ENCODE measurements at regions not wholly inside any gene's neighbourhood (a gene's known extent, or its start where the extent isn't known, plus 50 kb on each side); places are given as distances from the start of the nearest gene placed in this dataset.
"Not testable (repeated sequence)": the region's sequence is repeated elsewhere in the genome, so short reads cannot be mapped to it uniquely, and the experiment has no call there.

DNA sequence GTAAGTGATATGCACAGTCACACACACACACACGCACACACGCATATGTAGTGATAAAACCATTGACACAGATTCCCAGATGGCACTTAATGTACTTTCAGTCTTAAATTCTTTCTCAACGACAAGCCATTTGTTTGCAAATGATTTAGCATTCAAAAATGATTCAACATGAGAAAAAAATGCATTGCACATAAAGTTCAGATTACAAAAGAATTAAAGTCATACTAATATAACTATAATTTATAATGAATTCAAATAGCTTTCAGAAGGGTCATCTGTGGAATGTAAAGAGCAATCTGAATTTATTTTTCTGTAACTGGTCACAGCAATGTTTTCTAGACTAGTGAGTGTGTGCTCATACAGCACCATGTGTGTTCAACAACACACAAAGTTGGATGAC is 521.6 kb upstream of the ZNF337 start:
- Histone ChIP-seq H3K4me3 (no peak overlapping the region), H3K36me3 (no peaks in the 10 kb centered on the region), H3K27me3 (no peaks in the 10 kb centered on the region), H3K27ac (replicated peaks in 1 of 4) (no peak overlapping the region), H3K9me3 (no peaks in the 10 kb centered on the region), H3K4me1 (no peaks in the 10 kb centered on the region)
- intact Hi-C loops (cut with DNase I) = no loop called here
- TF ChIP-seq POLR2AphosphoS5 (IDR thresholded peaks at IDR 0.05) (no peak), POLR2A (IDR thresholded peaks at IDR 0.05; ENCODE audit: low read depth) (no peak), EP300 (IDR thresholded peaks at IDR 0.05) (no peak)
- TF ChIP-seq, protein P1, sequence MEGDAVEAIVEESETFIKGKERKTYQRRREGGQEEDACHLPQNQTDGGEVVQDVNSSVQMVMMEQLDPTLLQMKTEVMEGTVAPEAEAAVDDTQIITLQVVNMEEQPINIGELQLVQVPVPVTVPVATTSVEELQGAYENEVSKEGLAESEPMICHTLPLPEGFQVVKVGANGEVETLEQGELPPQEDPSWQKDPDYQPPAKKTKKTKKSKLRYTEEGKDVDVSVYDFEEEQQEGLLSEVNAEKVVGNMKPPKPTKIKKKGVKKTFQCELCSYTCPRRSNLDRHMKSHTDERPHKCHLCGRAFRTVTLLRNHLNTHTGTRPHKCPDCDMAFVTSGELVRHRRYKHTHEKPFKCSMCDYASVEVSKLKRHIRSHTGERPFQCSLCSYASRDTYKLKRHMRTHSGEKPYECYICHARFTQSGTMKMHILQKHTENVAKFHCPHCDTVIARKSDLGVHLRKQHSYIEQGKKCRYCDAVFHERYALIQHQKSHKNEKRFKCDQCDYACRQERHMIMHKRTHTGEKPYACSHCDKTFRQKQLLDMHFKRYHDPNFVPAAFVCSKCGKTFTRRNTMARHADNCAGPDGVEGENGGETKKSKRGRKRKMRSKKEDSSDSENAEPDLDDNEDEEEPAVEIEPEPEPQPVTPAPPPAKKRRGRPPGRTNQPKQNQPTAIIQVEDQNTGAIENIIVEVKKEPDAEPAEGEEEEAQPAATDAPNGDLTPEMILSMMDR (IDR thresholded peaks at IDR 0.05) = no peak
- WGBS = 69% methylated on average over 3 of the region's 3 CpGs
- DNase-seq (ENCODE audit: extremely low spot score) = no peak

DNA sequence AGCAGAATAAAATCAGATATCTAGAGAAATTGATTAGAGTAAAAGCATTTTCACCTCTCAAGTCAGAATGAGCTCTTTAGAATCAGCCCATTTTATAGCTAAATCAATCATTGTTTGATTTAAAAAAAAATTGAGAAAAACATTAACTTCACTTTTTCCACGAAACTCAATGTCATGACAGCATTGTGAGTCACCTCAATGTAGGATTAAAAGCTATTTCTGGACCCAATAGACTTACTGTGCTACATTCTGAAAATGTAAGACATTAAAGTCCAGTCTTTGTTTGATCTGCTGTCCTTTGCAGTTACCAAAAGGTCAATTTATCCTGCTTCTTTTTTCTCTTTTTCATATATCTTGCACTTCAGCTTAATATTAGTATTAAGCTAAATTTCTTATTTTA is 519.4 kb upstream of the ZNF337 start:
- H3K36me3 ChIP-seq = no peaks in the 10 kb centered on the region
- no peaks in the 10 kb centered on the region for H3K27me3 ChIP-seq
- WGBS = 30% methylated on average over 1 of the region's 1 CpG
- no peaks in the 10 kb centered on the region for H3K9me3 ChIP-seq
- DNase-seq (ENCODE audit: extremely low spot score) = no peak
- intact Hi-C loops (cut with DNase I) = no loop called here
- H3K27ac ChIP-seq (replicated peaks in 1 of 4) = no peak overlapping the region
- no peak overlapping the region for H3K4me3 ChIP-seq
- no peaks in the 10 kb centered on the region for H3K4me1 ChIP-seq
- TF ChIP-seq EP300 (IDR thresholded peaks at IDR 0.05) = no peak
- TF ChIP-seq POLR2A (IDR thresholded peaks at IDR 0.05; ENCODE audit: low read depth) = no peak
- TF ChIP-seq, protein P1 (IDR thresholded peaks at IDR 0.05) = no peak
- no peak for TF ChIP-seq POLR2AphosphoS5 (IDR thresholded peaks at IDR 0.05)

DNA sequence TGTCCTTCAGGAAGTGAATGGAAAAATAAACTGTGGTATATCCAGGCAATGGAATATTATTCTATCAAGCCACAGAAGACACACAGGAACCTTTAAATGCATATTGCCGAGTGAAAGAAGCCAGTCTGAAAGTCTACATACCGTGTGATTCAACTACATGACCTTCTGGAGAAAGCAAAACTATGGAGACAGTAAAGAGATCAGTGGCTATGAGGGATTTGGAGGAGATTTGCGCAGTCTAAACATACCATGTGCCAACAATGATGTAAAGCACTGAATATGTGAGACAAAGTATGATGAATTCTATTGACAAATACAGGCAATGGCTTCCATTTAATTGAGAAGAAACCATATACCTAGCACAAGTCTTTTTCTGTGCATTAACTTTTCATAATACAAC is 518.3 kb upstream of the ZNF337 start:
- Histone ChIP-seq H3K4me3 (no peak overlapping the region), H3K4me1 (no peaks in the 10 kb centered on the region), H3K36me3 (no peaks in the 10 kb centered on the region), H3K9me3 (no peaks in the 10 kb centered on the region), H3K27ac (replicated peaks in 1 of 4) (no peak overlapping the region), H3K27me3 (peaks cover 0 to 1% (median under 1%) of the 10 kb centered on the region in 4 donors)
- 55% methylated on average over 3 of the region's 3 CpGs for WGBS
- intact Hi-C loops (cut with DNase I) = no loop called here
- no peak for TF ChIP-seq POLR2A (IDR thresholded peaks at IDR 0.05; ENCODE audit: low read depth)
- TF ChIP-seq EP300 (IDR thresholded peaks at IDR 0.05) = no peak
- no peak for TF ChIP-seq POLR2AphosphoS5 (IDR thresholded peaks at IDR 0.05)
- TF ChIP-seq, protein P1 (IDR thresholded peaks at IDR 0.05) = no peak
- no peak for DNase-seq (ENCODE audit: extremely low spot score)

DNA sequence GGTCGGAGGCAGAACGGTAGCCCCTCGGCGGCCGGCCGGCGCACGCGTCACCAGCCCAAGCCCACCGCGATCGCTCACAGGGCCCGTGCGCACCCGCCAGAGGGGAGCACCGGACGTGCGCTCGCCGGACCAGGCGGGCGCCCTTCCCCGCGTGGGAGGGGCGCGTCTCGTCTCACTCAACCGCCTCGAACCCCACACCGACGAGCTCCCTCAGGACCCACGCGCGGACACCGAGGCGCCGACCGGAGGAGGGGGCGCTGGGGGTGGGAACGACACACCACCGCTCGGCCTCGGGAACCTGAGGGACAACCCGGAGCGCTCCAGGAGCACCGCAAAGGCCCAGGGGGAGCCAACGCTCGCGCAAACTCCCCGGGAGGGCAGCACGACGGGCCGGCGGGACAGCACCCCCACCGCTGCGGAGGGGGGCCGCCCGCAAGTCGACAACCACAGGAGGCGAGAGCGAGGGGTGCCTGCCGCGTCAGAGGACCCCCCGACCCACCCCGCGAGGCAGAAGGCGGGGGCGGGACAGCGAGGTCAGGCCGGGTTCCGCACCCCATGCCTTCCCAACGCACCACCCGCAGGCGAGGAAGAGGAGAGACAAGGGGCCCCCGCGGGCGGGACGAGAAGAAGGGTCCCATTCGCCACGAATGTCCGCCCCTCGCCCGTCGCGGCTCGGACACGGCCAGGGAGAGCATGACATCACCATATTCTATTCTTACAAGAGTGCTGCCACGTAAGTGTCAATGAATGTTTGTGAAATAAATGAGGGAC is 512.7 kb upstream of the ZNF337 start:
- no peak for TF ChIP-seq POLR2AphosphoS5 (IDR thresholded peaks at IDR 0.05)
- Histone ChIP-seq H3K9me3 (no peaks in the 10 kb centered on the region), H3K4me3 (peak overlapping the region; percentile 35 to 52 (median 44)), H3K27ac (replicated peaks in 1 of 4) (no peak overlapping the region), H3K27me3 (peaks cover 0 to 48% (median 25%) of the 10 kb centered on the region in 4 donors), H3K36me3 (no peaks in the 10 kb centered on the region), H3K4me1 (peaks cover 5 to 21% (median 19%) of the 10 kb centered on the region in 4 donors)
- DNase-seq (ENCODE audit: extremely low spot score) = no peak
- intact Hi-C loops (cut with DNase I) = no loop called here
- WGBS = 7% methylated on average over 20 of the region's 88 CpGs

DNA sequence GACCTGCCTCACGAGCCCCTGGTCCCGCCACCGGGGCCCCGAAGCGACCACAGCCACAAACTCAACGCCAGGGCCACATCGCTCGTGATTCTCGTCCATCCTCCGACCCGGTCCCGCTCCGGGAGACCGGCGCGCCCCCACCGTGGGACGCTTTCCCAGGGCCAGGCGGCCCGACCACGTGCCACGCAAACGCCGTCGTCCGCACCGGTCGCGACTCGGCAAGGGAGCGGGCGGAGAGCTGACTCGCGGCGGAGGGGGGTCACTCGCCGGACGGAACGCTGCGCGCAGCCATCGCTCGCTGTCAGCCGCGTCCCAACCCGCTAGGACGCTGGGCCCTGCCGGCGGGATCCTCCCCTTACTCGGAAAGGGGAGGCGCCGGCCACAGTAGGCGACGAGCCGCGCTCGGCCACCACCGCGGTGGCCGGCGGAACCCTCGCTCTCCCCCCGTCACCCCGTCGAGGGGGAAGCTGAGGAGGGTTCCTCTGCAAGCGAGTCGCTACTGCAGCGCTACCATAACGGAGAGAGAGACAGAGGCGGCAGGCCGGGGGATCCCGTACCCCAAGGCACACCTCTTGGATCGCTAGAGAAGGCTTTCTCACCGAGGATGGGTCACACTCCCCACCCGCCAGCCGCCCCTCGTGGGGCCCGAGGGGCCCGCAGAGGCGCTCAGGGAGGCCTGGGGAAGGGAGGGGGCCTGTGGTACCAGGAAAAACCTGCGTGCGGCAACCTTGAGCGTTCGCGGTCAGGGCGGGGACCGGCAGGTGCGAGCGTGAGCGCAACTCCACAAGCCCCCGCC is 511.8 kb upstream of the ZNF337 start:
- intact Hi-C loops (cut with DNase I) = no loop called here
- H3K4me3 ChIP-seq = peak overlapping the region; percentile 35 to 52 (median 44)
- 7% methylated on average over 44 of the region's 91 CpGs for WGBS
- peaks cover 5 to 21% (median 19%) of the 10 kb centered on the region in 4 donors for H3K4me1 ChIP-seq
- TF ChIP-seq POLR2A (IDR thresholded peaks at IDR 0.05; ENCODE audit: low read depth) = no peak
- TF ChIP-seq, protein P1 (IDR thresholded peaks at IDR 0.05) = no peak
- TF ChIP-seq POLR2AphosphoS5 (IDR thresholded peaks at IDR 0.05) = no peak
- TF ChIP-seq EP300 (IDR thresholded peaks at IDR 0.05) = no peak
- H3K27me3 ChIP-seq = peaks cover 0 to 48% (median 25%) of the 10 kb centered on the region in 4 donors
- no peak for DNase-seq (ENCODE audit: extremely low spot score)
- H3K36me3 ChIP-seq = no peaks in the 10 kb centered on the region
- no peak overlapping the region for H3K27ac ChIP-seq (replicated peaks in 1 of 4)
- H3K9me3 ChIP-seq = no peaks in the 10 kb centered on the region

DNA sequence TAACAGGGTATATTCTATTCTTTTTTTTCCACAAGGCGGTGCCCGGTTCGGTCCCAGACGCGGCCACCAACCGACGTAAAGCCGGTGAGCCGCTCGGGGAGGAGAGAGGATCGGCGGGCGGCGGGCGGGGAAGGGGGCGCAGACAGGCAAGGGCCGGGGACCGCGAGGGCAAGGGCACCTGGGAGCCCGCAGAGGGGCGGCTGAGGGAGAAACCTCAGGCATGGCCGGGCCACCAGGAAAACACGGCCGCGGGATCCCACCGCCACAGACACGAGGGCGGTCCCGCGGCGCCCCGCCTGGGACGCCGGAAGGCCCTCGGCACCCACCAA is 511.3 kb upstream of the ZNF337 start:
- DNase-seq (ENCODE audit: extremely low spot score); intact Hi-C loops (cut with DNase I); H3K27ac ChIP-seq (replicated peaks in 1 of 4); H3K36me3 ChIP-seq; H3K9me3 ChIP-seq: not testable (repeated sequence)
- peaks cover 0 to 48% (median 25%) of the 10 kb centered on the region in 4 donors for H3K27me3 ChIP-seq
- peaks cover 5 to 21% (median 19%) of the 10 kb centered on the region in 4 donors for H3K4me1 ChIP-seq
- peak overlapping the region; percentile 35 to 52 (median 44) for H3K4me3 ChIP-seq
- under 1% methylated on average over 15 of the region's 35 CpGs for WGBS

Measured in esophagus muscularis mucosa (tissue), 4 donors.